ENCODE measurements at regions not wholly inside any gene's neighbourhood (a gene's known extent, or its start where the extent isn't known, plus 50 kb on each side); places are given as distances from the start of the nearest gene placed in this dataset.

GRCh38 chr14:26694521-26694920, 96.7 kb upstream of the NOVA1 start:
- TF ChIP-seq ZNF423 (tag by site-specific recombination; IDR thresholded peaks at IDR 0.05) (no peak), ZNF549 (tag by site-specific recombination; IDR thresholded peaks at IDR 0.05) (no peak), PRDM6 (tag by site-specific recombination; IDR thresholded peaks at IDR 0.05) (no peak), ZNF585B (tag by site-specific recombination; IDR thresholded peaks at IDR 0.05) (no peak), ZFP3 (tag by site-specific recombination; IDR thresholded peaks at IDR 0.05; ENCODE audit: low read depth) (no peak), FEZF1 (tag by site-specific recombination; IDR thresholded peaks at IDR 0.05) (no peak), CTCF (tag by site-specific recombination; IDR thresholded peaks at IDR 0.05) (no peak), ZBTB1 (tag by site-specific recombination; IDR thresholded peaks at IDR 0.05) (no peak), ZFP37 (tag by site-specific recombination; IDR thresholded peaks at IDR 0.05) (no peak), ZNF311 (tag by site-specific recombination; IDR thresholded peaks at IDR 0.05; ENCODE audit: borderline replicate concordance) (no peak), ZFP69B (tag by site-specific recombination; IDR thresholded peaks at IDR 0.05) (no peak), ZSCAN18 (tag by site-specific recombination; IDR thresholded peaks at IDR 0.05) (no peak), BCL11A (tag by site-specific recombination; IDR thresholded peaks at IDR 0.05; ENCODE audit: low read depth) (no peak), ZNF26 (tag by site-specific recombination; IDR thresholded peaks at IDR 0.05) (no peak)

All from HEK293 (cell line).